PFSK-1 (cell line): ENCODE measurements at regions not wholly inside any gene's neighbourhood (a gene's known extent, or its start where the extent isn't known, plus 50 kb on each side); places are given as distances from the start of the nearest gene placed in this dataset.

ENCODE experiments used
- FOXP2 ChIP-seq: optimal IDR thresholded peaks from 2 replicates; pipeline ENCODE3; 2011; ENCODE audit warnings: borderline replicate concordance, control low read depth, inconsistent platforms; ENCODE audit not compliant: insufficient read depth; ENCODE audit errors: extremely low read length, extremely low read depth
- POLR2AphosphoS5 ChIP-seq: IDR thresholded peaks from 2 replicates; pipeline ENCODE4 v1.6.1; 2012; ENCODE audit warnings: low read depth, mild to moderate bottlenecking, control low read depth, low read length, moderate library complexity
- SIN3A ChIP-seq: IDR thresholded peaks from 2 replicates; pipeline ENCODE4 v1.6.1; 2012; ENCODE audit warnings: mild to moderate bottlenecking, low read length, moderate library complexity, borderline replicate concordance; ENCODE audit not compliant: insufficient read depth
- TAF1 ChIP-seq: IDR thresholded peaks from 2 replicates; pipeline ENCODE4 v1.6.1; 2012; ENCODE audit warnings: low read length, control low read depth, borderline replicate concordance; ENCODE audit not compliant: insufficient read depth
- TF ChIP-seq, protein P1 (sequence below), 2 experiments: IDR thresholded peaks; 2 replicates each; pipeline versions ENCODE4 v1.6.1 to v1.8.0; 2011 to 2012; ENCODE audit warnings: low read depth in 2 of 2, low read length in 2 of 2, control low read depth in 1 of 2, inconsistent platforms in 1 of 2, mild to moderate bottlenecking in 1 of 2, moderate library complexity in 1 of 2; ENCODE audit not compliant: insufficient read depth in 1 of 2

DNA sequence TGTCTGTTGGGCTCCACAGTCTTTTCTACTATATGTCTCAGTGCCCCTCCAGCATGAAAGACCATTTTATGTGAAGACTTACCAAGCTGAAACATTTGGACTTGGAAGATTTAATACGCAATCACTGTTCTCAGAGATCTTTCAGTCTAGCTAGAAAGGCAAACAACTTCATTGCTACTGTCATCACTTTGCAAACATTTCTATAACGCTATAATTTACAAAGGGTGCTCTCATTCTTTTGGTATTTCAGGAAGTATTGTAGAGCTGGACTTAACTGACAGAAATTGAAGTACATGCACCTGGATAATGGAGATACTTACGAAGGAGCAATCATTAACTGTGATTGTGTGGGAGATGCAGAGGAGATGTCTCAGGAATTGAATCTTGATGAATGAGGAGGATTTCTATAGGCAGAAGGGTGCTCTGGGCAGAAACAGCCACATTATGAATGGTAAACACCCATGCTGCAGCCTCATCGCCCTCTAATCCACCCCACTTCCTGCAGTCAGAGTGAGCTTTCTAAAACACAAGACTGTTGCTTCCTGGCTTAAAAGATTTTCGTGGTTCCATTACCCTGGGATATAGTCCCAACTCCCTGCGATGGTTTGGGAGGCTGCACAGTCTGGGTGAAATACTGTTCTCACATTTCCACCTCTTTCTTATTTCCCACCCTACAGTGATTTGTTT is 75.1 kb upstream of the GNG12 start:
- TF ChIP-seq TAF1 (no peak), SIN3A (no peak), POLR2AphosphoS5 (no peak)
- TF ChIP-seq, protein P1, sequence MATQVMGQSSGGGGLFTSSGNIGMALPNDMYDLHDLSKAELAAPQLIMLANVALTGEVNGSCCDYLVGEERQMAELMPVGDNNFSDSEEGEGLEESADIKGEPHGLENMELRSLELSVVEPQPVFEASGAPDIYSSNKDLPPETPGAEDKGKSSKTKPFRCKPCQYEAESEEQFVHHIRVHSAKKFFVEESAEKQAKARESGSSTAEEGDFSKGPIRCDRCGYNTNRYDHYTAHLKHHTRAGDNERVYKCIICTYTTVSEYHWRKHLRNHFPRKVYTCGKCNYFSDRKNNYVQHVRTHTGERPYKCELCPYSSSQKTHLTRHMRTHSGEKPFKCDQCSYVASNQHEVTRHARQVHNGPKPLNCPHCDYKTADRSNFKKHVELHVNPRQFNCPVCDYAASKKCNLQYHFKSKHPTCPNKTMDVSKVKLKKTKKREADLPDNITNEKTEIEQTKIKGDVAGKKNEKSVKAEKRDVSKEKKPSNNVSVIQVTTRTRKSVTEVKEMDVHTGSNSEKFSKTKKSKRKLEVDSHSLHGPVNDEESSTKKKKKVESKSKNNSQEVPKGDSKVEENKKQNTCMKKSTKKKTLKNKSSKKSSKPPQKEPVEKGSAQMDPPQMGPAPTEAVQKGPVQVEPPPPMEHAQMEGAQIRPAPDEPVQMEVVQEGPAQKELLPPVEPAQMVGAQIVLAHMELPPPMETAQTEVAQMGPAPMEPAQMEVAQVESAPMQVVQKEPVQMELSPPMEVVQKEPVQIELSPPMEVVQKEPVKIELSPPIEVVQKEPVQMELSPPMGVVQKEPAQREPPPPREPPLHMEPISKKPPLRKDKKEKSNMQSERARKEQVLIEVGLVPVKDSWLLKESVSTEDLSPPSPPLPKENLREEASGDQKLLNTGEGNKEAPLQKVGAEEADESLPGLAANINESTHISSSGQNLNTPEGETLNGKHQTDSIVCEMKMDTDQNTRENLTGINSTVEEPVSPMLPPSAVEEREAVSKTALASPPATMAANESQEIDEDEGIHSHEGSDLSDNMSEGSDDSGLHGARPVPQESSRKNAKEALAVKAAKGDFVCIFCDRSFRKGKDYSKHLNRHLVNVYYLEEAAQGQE (IDR thresholded peaks at IDR 0.05; ENCODE audit: insufficient read depth in 1 of 2, low read depth in 2 of 2, low read length in 2 of 2), result no peak

DNA sequence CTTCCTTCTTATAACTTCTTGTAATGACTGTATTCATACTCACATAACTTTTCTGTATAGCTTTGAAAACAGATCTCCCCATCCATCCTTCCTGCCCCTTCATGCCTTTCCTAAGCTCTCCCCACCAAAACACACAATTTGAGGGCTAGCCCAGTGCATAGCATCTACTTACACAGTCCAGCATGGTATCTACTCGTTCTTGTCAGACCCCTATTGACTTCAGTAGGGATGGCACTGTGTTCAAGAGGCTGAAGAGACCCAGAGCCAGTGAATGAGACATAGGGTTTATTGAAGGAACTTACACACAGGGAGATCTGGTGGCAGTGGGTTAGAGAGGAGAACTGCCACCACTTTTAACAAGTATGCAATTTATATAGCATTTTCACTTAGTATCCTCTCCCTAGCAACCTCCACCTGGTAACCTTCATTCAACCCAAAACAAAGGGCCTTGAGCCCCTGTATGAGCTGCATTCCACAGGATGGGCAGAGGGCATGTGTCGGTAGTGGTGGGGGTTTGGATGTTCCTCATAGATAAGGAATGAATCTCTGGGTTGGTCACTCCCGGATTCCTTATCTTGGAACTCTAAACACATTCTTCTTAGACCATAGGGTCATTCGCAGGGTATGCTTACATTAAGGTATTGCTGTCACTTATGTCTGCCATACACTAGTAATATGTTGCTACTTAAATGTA is 64.9 kb upstream of the GNG12 start:
- TF ChIP-seq FOXP2 (no peak), SIN3A (no peak), TAF1 (no peak), POLR2AphosphoS5 (no peak)
- TF ChIP-seq, protein P1 (IDR thresholded peaks at IDR 0.05; ENCODE audit: insufficient read depth in 1 of 2, low read depth in 2 of 2, low read length in 2 of 2), result no peak

GRCh38 chr1:67897270-67897949 is 64.1 kb upstream of the GNG12 start:
- TF ChIP-seq FOXP2 (no peak), SIN3A (no peak), POLR2AphosphoS5 (no peak), TAF1 (no peak)
- TF ChIP-seq, protein P1 (IDR thresholded peaks at IDR 0.05; ENCODE audit: insufficient read depth in 1 of 2, low read depth in 2 of 2, low read length in 2 of 2), result no peak

GRCh38 chr1:67896826-67897225 is 63.6 kb upstream of the GNG12 start:
- TF ChIP-seq, protein P1 (IDR thresholded peaks at IDR 0.05; ENCODE audit: insufficient read depth in 1 of 2, low read depth in 2 of 2, low read length in 2 of 2), result no peak
- TF ChIP-seq FOXP2 (no peak), POLR2AphosphoS5 (no peak), TAF1 (no peak), SIN3A (no peak)
